ENCODE measurements at regions not wholly inside any gene's neighbourhood (a gene's known extent, or its start where the extent isn't known, plus 50 kb on each side); places are given as distances from the start of the nearest gene placed in this dataset.

DNA sequence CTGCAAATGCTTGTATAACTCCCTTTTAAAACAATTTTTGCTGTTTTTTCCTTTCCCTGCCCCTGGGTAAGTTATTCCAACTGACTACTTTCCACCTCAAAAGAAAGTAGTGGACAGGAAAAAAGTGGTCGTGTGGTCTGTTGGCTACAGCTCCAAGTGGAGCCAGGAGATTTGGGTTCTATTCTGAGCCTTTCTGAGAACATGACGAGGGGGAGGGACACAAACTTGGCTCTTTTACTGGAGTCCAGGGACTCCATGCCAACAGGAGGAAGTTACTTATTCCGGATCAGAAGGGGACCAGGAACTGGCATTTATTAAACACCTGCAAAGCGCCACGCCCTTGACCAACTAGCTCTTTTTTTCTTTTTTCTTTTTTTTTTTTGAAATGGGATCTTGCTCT is 79.0 kb upstream of the CAPZB start:
- DNase-seq (no peak), ATAC-seq (ENCODE audit: insufficient read depth, low FRiP score) (no peak)
- Histone ChIP-seq H3K36me3 (ENCODE audit: control insufficient read depth in 4 of 4, insufficient read depth in 4 of 4, low read length in 4 of 4) (peaks cover 0 to 1% (median 0%) of the 10 kb centered on the region in 4 donors), H3K4me1 (ENCODE audit: control insufficient read depth in 5 of 5, insufficient read depth in 5 of 5, low read length in 5 of 5) (peaks cover 0 to 19% (median 8%) of the 10 kb centered on the region in 5 donors), H3K27me3 (ENCODE audit: control insufficient read depth in 3 of 3, insufficient read depth in 3 of 3, low read length in 2 of 3) (no peaks in the 10 kb centered on the region), H3K9ac (ENCODE audit: insufficient read depth in 1 of 2, low read length in 2 of 2) (no peak overlapping the region), H3K27ac (ENCODE audit: low read depth in 1 of 2, low read length in 1 of 2) (peak overlapping the region; percentile 43 to 50), H3K4me3 (no peak overlapping the region), H3K9me3 (ENCODE audit: control insufficient read depth in 4 of 4, insufficient read depth in 3 of 4, low read length in 3 of 4) (no peaks in the 10 kb centered on the region)
- 60 to 72% methylated on average over 5 of the region's 5 CpGs for WGBS, 2 donors
- TF ChIP-seq CTCF (IDR thresholded peaks at IDR 0.05; ENCODE audit: control extremely low read depth, extremely low read depth): no peak

DNA sequence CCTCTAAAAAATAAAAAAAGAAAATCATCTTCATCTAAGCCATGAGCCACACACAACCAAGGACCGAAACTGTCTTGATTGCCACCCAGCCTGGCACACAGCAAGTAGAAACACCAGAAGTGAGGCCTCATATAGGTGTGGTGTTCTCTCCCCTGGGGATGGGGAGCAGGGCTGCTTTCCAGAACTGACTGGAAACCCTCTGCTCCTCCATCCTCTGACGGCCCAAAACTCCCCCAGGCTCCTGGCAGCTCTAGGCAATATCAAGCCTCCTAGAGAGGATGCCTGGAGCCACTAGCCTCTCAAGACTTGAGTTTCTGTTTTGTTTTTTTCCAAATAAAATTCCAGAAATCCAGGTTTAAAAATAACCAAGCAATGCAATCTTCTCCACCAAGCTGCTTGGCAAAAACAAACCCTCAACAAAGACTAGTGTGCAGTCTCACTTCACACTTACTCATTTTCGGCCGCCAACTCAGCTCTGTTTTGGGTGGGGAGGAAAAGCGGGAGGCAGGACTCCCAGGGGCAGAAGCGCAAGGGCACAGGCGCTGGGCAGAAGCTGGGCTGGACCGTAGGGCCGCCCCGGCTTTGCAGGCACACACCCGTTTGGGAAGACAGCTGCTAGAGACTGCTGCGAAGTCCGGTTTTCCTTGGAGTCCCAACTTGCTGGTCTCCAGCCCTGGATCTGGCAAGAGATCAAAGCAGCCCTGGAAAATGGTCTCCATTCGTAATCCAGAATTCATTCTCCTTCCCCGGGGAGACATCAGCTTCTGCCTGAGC is 78.2 kb upstream of the CAPZB start:
- Histone ChIP-seq H3K27ac (ENCODE audit: low read depth in 1 of 2, low read length in 1 of 2) (peak overlapping the region; percentile 43 to 63), H3K4me3 (no peak overlapping the region), H3K9me3 (ENCODE audit: control insufficient read depth in 4 of 4, insufficient read depth in 3 of 4, low read length in 3 of 4) (no peaks in the 10 kb centered on the region), H3K4me1 (ENCODE audit: control insufficient read depth in 5 of 5, insufficient read depth in 5 of 5, low read length in 5 of 5) (peaks cover 0 to 19% (median 8%) of the 10 kb centered on the region in 5 donors), H3K9ac (ENCODE audit: insufficient read depth in 1 of 2, low read length in 2 of 2) (peak overlapping the region; percentile 13 to 43), H3K36me3 (ENCODE audit: control insufficient read depth in 4 of 4, insufficient read depth in 4 of 4, low read length in 4 of 4) (peaks cover 0 to 1% (median 0%) of the 10 kb centered on the region in 4 donors), H3K27me3 (ENCODE audit: control insufficient read depth in 3 of 3, insufficient read depth in 3 of 3, low read length in 2 of 3) (no peaks in the 10 kb centered on the region)
- DNase-seq (peak; percentile 91 to 97 (median 96)), ATAC-seq (ENCODE audit: insufficient read depth, low FRiP score) (no peak)
- TF ChIP-seq CTCF (IDR thresholded peaks at IDR 0.05; ENCODE audit: control extremely low read depth, extremely low read depth): no peak
- WGBS, 2 donors: 69 to 78% methylated on average over 15 of the region's 15 CpGs

DNA sequence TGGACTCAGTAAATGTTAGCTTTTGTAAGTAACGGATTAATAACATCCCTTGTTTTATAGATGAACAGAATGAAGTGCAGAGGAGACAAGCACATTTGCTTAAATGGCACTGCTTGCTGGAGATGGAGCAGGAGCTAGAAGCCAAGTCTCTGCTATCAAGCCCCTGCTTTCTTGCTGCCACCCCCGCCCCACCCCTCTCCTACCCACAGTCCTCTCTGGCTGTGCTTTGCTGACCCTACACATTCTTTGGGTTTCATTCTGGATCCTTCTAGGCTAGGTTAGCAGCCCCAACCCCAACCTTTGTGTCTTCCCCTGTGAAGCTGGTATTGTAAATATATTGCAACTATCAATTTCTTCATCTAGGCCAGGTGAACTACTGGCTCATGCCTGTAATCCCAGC is 77.5 kb upstream of the CAPZB start:
- no peak for TF ChIP-seq CTCF (IDR thresholded peaks at IDR 0.05; ENCODE audit: control extremely low read depth, extremely low read depth)

More for the DNA sequence above, 77.5 kb upstream of the CAPZB start:
- no peak overlapping the region for H3K4me3 ChIP-seq
- WGBS, 2 donors: 84 to 97% methylated on average over 2 of the region's 2 CpGs
- peaks cover 0 to 1% (median 0%) of the 10 kb centered on the region in 4 donors for H3K36me3 ChIP-seq (ENCODE audit: control insufficient read depth in 4 of 4, insufficient read depth in 4 of 4, low read length in 4 of 4)
- no peaks in the 10 kb centered on the region for H3K27me3 ChIP-seq (ENCODE audit: control insufficient read depth in 3 of 3, insufficient read depth in 3 of 3, low read length in 2 of 3)
- no peak overlapping the region for H3K27ac ChIP-seq (ENCODE audit: low read depth in 1 of 2, low read length in 1 of 2)
- peak; percentile 21 to 58 (median 38) for DNase-seq
- peaks cover 0 to 19% (median 8%) of the 10 kb centered on the region in 5 donors for H3K4me1 ChIP-seq (ENCODE audit: control insufficient read depth in 5 of 5, insufficient read depth in 5 of 5, low read length in 5 of 5)
- H3K9me3 ChIP-seq (ENCODE audit: control insufficient read depth in 4 of 4, insufficient read depth in 3 of 4, low read length in 3 of 4): no peaks in the 10 kb centered on the region
- ATAC-seq (ENCODE audit: insufficient read depth, low FRiP score): no peak
- peak overlapping the region in 1 of 2 donors; percentile 13 for H3K9ac ChIP-seq (ENCODE audit: insufficient read depth in 1 of 2, low read length in 2 of 2)

All from lung (tissue), 11 donors.